HCT116 (cell line): ENCODE measurements at regions not wholly inside any gene's neighbourhood (a gene's known extent, or its start where the extent isn't known, plus 50 kb on each side); places are given as distances from the start of the nearest gene placed in this dataset.

Experiments used
- ATAC-seq: fragments of 200-7000 bp; cut with Tn5 transposase; 2 replicates; pipeline ENCODE4 v1.9.1; 2020; ENCODE audit warnings: mild to moderate bottlenecking, moderate library complexity
- BruUV-seq: library from RNA; stranded (reverse); fragments of 400-500 nt; replicated peaks from 2 replicates; lab custom pipeline; 2021; lab: Mats Ljungman, UMichigan
- CTCF ChIA-PET: fragments of 300-600 bp; sonication (Branson Sonifier 250); formaldehyde crosslinking; loops from one replicate; lab custom pipeline; 2021; ENCODE audit warnings: antibody characterized with exemption; lab: Charles Lee
- POLR2A ChIA-PET: fragments of 300-600, 350-600 bp; sonication (Branson Sonifier 250); formaldehyde crosslinking; loops from one replicate; lab custom pipeline; 2021; ENCODE audit warnings: antibody characterized with exemption; lab: Charles Lee
- RAD21 ChIA-PET, 2 experiments: fragments of 300-600 bp; sonication (Branson Sonifier 250); formaldehyde crosslinking; loops; one replicate each; lab custom pipeline; 2023; ENCODE audit warnings: low total read pairs in 2 of 2; ENCODE audit not compliant: uncharacterized antibody in 2 of 2, unreplicated experiment in 2 of 2, low non-redundant PET in 1 of 2; lab: Charles Lee
- DNase-seq: peaks from one replicate; pipeline ENCODE4 v3.0.0-alpha.2; 2010; ENCODE audit warnings: low read depth, low spot score
- H2AFZ ChIP-seq: fragments of 200-600 bp; shearing (Covaris generic), sonication (generic); 2 replicates; pipeline ENCODE4 v1.6.1; 2017; ENCODE audit warnings: low read depth, mixed run types, mixed read lengths, antibody characterized with exemption, low read length; ENCODE audit not compliant: poor library complexity, severe bottlenecking
- H3K27ac ChIP-seq: 2 replicates; pipeline ENCODE4 v1.5.1; 2012; ENCODE audit warnings: low read depth, low read length
- H3K27me3 ChIP-seq: fragments of 200-600 bp; sonication (generic); 2 replicates; pipeline ENCODE4 v1.6.1; 2016; ENCODE audit warnings: mixed run types, low read length, mixed read lengths; ENCODE audit not compliant: insufficient read depth
- H3K36me3 ChIP-seq, 2 experiments: fragments of 200-500 bp in 1 of 2; fragments of 200-600 bp in 1 of 2; sonication (Bioruptor generic) in 1 of 2; sonication (generic) in 1 of 2; 2 replicates each; pipeline versions ENCODE4 v1.5.1 to v1.6.1; 2014 to 2016; ENCODE audit warnings: low read length in 2 of 2, inconsistent platforms in 1 of 2, mixed read lengths in 1 of 2, mixed run types in 1 of 2; ENCODE audit not compliant: insufficient read depth in 2 of 2, control insufficient read depth in 1 of 2
- H3K4me1 ChIP-seq, 2 experiments: fragments of 200-600 bp in 1 of 2; sonication (generic) in 1 of 2; 2 replicates each; pipeline versions ENCODE4 v1.5.1 to v1.6.1; 2012 to 2017; ENCODE audit warnings: low read length in 2 of 2, inconsistent platforms in 1 of 2, mild to moderate bottlenecking in 1 of 2, mixed read lengths in 1 of 2, mixed run types in 1 of 2, moderate library complexity in 1 of 2; ENCODE audit not compliant: insufficient read depth in 2 of 2, control insufficient read depth in 1 of 2
- H3K4me2 ChIP-seq: fragments of 200-600 bp; sonication (generic); 2 replicates; pipeline ENCODE4 v1.6.1; 2017; ENCODE audit warnings: mixed run types, low read length, mixed read lengths
- H3K4me3 ChIP-seq, 2 experiments: fragments of 200-600 bp in 1 of 2; sonication (generic) in 1 of 2; replicated peaks in 1 of 2; 2 replicates each; pipeline ENCODE4 v1.5.1; 2011 to 2016; ENCODE audit warnings: low read length in 2 of 2, control low read depth in 1 of 2, low read depth in 1 of 2, mild to moderate bottlenecking in 1 of 2, mixed read lengths in 1 of 2, mixed run types in 1 of 2
- H3K79me2 ChIP-seq: fragments of 200-600 bp; sonication (generic); 2 replicates; pipeline ENCODE4 v1.6.1; 2017; ENCODE audit warnings: mild to moderate bottlenecking, mixed run types, low read length, moderate library complexity, mixed read lengths; ENCODE audit not compliant: insufficient read depth
- H3K9ac ChIP-seq: fragments of 200-600 bp; sonication (generic); 2 replicates; pipeline ENCODE4 v1.6.1; 2016; ENCODE audit warnings: low read length, mixed read lengths
- H3K9me2 ChIP-seq: fragments of 200-600 bp; sonication (generic), shearing (Covaris generic); 2 replicates; pipeline ENCODE4 v1.6.1; 2017; ENCODE audit warnings: mixed run types, mild to moderate bottlenecking, moderate library complexity; ENCODE audit not compliant: insufficient read depth
- H3K9me3 ChIP-seq, 2 experiments: fragments of 200-500 bp in 1 of 2; fragments of 200-600 bp in 1 of 2; sonication (Bioruptor generic) in 1 of 2; sonication (generic) in 1 of 2; 2 replicates each; pipeline ENCODE4 v1.6.1; 2014 to 2017; ENCODE audit warnings: low read length in 2 of 2, mixed read lengths in 2 of 2, inconsistent platforms in 1 of 2, low read depth in 1 of 2, mild to moderate bottlenecking in 1 of 2, mixed run types in 1 of 2, moderate library complexity in 1 of 2; ENCODE audit not compliant: control insufficient read depth in 1 of 2, insufficient read depth in 1 of 2
- H4K20me1 ChIP-seq: fragments of 200-600 bp; sonication (generic), shearing (Covaris generic); 2 replicates; pipeline ENCODE4 v1.6.1; 2017; ENCODE audit warnings: mixed run types, mild to moderate bottlenecking, moderate library complexity; ENCODE audit not compliant: insufficient read depth
- CBX3 ChIP-seq: IDR thresholded peaks from 2 replicates; pipeline ENCODE4 v1.6.1; 2012; ENCODE audit warnings: low read depth
- EGR1 ChIP-seq: IDR thresholded peaks from 2 replicates; pipeline ENCODE4 v1.6.1; 2012; ENCODE audit warnings: low read depth
- ELF1 ChIP-seq: IDR thresholded peaks from 2 replicates; pipeline ENCODE4 v1.6.1; 2012; ENCODE audit warnings: low read depth, borderline replicate concordance
- EZH2 ChIP-seq: fragments of 200-600 bp; sonication (generic); IDR thresholded peaks from 2 replicates; pipeline ENCODE4 v1.6.1; 2017; ENCODE audit warnings: antibody characterized with exemption, mixed run types
- EZH2phosphoT487 ChIP-seq: fragments of 200-600 bp; IDR thresholded peaks from 2 replicates; pipeline ENCODE4 v1.6.1; 2018; ENCODE audit warnings: antibody characterized with exemption, borderline replicate concordance
- FOSL1 ChIP-seq: IDR thresholded peaks from 2 replicates; pipeline ENCODE4 v1.6.1; 2012; ENCODE audit warnings: low read depth
- POLR2AphosphoS5 ChIP-seq: IDR thresholded peaks from 2 replicates; pipeline ENCODE4 v1.6.1; 2011; ENCODE audit warnings: mild to moderate bottlenecking, low read depth, low read length, moderate library complexity
- RAD21 ChIP-seq: IDR thresholded peaks from 2 replicates; pipeline ENCODE4 v1.6.1; 2012; ENCODE audit warnings: low read depth, mild to moderate bottlenecking
- SRF ChIP-seq: IDR thresholded peaks from 2 replicates; pipeline ENCODE4 v1.6.1; 2012; ENCODE audit warnings: low read depth
- TCF7L2 ChIP-seq: IDR thresholded peaks from 2 replicates; pipeline ENCODE4 v1.7.0; 2011; ENCODE audit warnings: borderline replicate concordance, inconsistent platforms; ENCODE audit not compliant: insufficient read depth, insufficient read length; ENCODE audit errors: extremely low read depth
- YY1 ChIP-seq: IDR thresholded peaks from 2 replicates; pipeline ENCODE4 v1.6.1; 2011; ENCODE audit warnings: low read length, low read depth, moderate library complexity, mild to moderate bottlenecking; ENCODE audit not compliant: insufficient replicate concordance; ENCODE audit errors: extremely low read depth
- ZFX ChIP-seq: fragments of 450-650 bp; IDR thresholded peaks from 2 replicates; pipeline ENCODE4 v1.6.1; 2017
- intact Hi-C: fragments of 100-400 bp; cut with micrococcal nuclease; formaldehyde crosslinking; loops from 2 replicates; pipeline ENCODE4 v1.10.0; 2022
- TF ChIP-seq, protein P1 (sequence below): IDR thresholded peaks from 2 replicates; pipeline ENCODE4 v1.6.1; 2011; ENCODE audit warnings: mild to moderate bottlenecking, low read length, moderate library complexity; ENCODE audit not compliant: insufficient replicate concordance; ENCODE audit errors: extremely low read depth
- TF ChIP-seq, protein P2 (sequence below): IDR thresholded peaks from 2 replicates; pipeline ENCODE4 v1.6.1; 2012

DNA sequence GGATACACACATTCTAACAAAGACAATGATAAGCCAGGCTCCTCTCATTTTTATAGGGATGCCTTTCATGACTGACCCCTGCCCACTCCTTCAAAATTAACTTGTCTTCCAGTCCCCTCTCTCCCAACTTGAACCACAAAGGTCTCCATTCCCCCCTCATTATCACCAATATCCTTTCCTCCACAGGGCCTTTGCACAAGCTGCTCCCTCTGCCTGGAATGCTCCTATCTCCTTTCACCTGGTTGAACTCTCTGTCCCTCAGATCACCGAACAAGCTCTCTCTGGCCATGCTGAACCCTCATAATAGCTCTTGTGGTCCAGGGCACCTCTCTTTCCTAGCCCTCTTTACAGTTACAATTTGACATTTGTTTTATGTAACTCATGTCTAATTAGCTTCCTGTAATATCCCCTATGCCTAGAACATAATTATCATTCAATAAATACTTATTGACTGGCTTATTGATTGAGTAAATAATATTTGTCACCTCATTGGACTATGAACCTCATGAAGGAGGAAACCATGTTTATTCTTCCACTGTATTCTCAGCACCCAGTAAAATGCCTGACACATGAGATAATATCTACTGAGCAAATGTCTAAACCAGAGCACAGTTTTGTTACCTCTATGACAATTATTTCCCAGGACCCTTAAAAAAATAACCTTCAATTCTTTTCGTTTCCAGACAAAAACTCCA, 266.3 kb upstream of the RASGEF1B start:
- CTCF ChIA-PET: no interaction called here
- H3K27me3 ChIP-seq: peaks cover 7% of the 10 kb centered on the region; the same call in 1 of the 2 replicates
- no peak overlapping the region for H2AFZ ChIP-seq
- no peaks in the 10 kb centered on the region for H3K4me1 ChIP-seq
- RAD21 ChIA-PET: no interaction called here
- no peak for TF ChIP-seq YY1
- no peak for TF ChIP-seq EGR1
- no peak for TF ChIP-seq ZFX
- intact Hi-C loops: no loop called here
- no peak overlapping the region for H3K4me3 ChIP-seq
- H3K9me2 ChIP-seq: no peaks in the 10 kb centered on the region
- ATAC-seq (no peak), DNase-seq (no peak)
- no TSS peak for BruUV-seq
- POLR2A ChIA-PET: no interaction called here
- H3K27ac ChIP-seq: no peak overlapping the region
- H4K20me1 ChIP-seq: no peaks in the 10 kb centered on the region
- no peak overlapping the region for H3K4me2 ChIP-seq
- H3K9ac ChIP-seq: no peak overlapping the region
- H3K79me2 ChIP-seq: no peaks in the 10 kb centered on the region
- no peaks in the 10 kb centered on the region for H3K9me3 ChIP-seq
- no peaks in the 10 kb centered on the region for H3K36me3 ChIP-seq

DNA sequence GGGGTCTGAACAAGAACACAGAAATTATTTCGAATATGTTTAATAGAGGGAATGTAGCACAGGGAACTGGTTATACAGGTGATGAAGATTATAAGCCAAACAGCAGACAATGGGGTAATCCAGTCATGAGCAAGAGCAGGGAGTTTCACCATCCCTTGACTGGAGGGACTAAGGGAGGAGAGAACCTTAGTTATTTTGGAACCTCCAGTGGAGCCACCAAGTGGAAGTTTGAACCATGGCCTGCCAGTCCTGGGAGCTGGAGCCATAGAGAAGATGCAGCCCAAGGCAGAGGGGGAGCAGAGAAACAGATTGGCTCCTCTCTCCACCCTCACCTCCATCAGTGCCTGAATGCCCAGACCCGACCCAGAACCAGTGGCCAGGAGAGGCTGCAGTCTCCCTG, 264.6 kb upstream of the RASGEF1B start:
- Histone ChIP-seq H3K4me2 (no peak overlapping the region), H3K4me1 (no peaks in the 10 kb centered on the region), H3K4me3 (no peak overlapping the region), H3K36me3 (no peaks in the 10 kb centered on the region), H2AFZ (no peak overlapping the region), H3K9ac (no peak overlapping the region), H3K27me3 (0 out of 2 replicates have a peak, but pooled peaks cover 4% of the 10 kb centered on the region), H3K27ac (no peak overlapping the region), H3K9me2 (no peaks in the 10 kb centered on the region), H4K20me1 (no peaks in the 10 kb centered on the region), H3K9me3 (no peaks in the 10 kb centered on the region), H3K79me2 (no peaks in the 10 kb centered on the region)
- CTCF ChIA-PET: no interaction called here
- intact Hi-C loops: no loop called here
- RAD21 ChIA-PET: no interaction called here
- no TSS peak for BruUV-seq
- DNase-seq: no peak
- no peak for TF ChIP-seq TCF7L2
- no peak for TF ChIP-seq POLR2AphosphoS5
- TF ChIP-seq FOSL1: no peak
- no peak for TF ChIP-seq RAD21
- TF ChIP-seq, protein P1, sequence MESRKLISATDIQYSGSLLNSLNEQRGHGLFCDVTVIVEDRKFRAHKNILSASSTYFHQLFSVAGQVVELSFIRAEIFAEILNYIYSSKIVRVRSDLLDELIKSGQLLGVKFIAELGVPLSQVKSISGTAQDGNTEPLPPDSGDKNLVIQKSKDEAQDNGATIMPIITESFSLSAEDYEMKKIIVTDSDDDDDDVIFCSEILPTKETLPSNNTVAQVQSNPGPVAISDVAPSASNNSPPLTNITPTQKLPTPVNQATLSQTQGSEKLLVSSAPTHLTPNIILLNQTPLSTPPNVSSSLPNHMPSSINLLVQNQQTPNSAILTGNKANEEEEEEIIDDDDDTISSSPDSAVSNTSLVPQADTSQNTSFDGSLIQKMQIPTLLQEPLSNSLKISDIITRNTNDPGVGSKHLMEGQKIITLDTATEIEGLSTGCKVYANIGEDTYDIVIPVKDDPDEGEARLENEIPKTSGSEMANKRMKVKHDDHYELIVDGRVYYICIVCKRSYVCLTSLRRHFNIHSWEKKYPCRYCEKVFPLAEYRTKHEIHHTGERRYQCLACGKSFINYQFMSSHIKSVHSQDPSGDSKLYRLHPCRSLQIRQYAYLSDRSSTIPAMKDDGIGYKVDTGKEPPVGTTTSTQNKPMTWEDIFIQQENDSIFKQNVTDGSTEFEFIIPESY: no peak
- TF ChIP-seq EZH2: no peak
- TF ChIP-seq, protein P2, sequence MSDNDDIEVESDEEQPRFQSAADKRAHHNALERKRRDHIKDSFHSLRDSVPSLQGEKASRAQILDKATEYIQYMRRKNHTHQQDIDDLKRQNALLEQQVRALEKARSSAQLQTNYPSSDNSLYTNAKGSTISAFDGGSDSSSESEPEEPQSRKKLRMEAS: no peak
- TF ChIP-seq EZH2phosphoT487: no peak
- no peak for TF ChIP-seq ELF1
- TF ChIP-seq CBX3: no peak
- TF ChIP-seq SRF: no peak
- no peak for ATAC-seq
- POLR2A ChIA-PET: no interaction called here
